DOHH2 (cell line): ENCODE measurements at regions not wholly inside any gene's neighbourhood (a gene's known extent, or its start where the extent isn't known, plus 50 kb on each side); places are given as distances from the start of the nearest gene placed in this dataset.
A peak's percentile ranks its signal among the peaks of the same experiment; 100 is the strongest.

ENCODE experiments used
- H3F3A ChIP-seq: fragments of 200-600 bp; sonication (generic), shearing (Covaris generic); 2 replicates; pipeline ENCODE4 v1.6.0; 2016; ENCODE audit warnings: antibody characterized with exemption, mild to moderate bottlenecking; ENCODE audit not compliant: control insufficient read depth, insufficient read depth
- H3K27ac ChIP-seq: fragments of 200-600 bp; sonication (generic); 2 replicates; pipeline ENCODE4 v1.5.1; 2014; ENCODE audit warnings: low read depth, mild to moderate bottlenecking, low read length, moderate library complexity
- H3K27me3 ChIP-seq: fragments of 200-600 bp; sonication (generic); 2 replicates; pipeline ENCODE4 v1.6.1; 2014; ENCODE audit warnings: mild to moderate bottlenecking, low read length, mixed read lengths; ENCODE audit not compliant: control insufficient read depth
- H3K36me3 ChIP-seq: fragments of 200-600 bp; sonication (generic); 2 replicates; pipeline ENCODE4 v1.6.1; 2014; ENCODE audit warnings: mild to moderate bottlenecking, low read length, moderate library complexity, mixed read lengths; ENCODE audit not compliant: control insufficient read depth
- H3K4me1 ChIP-seq: fragments of 200-600 bp; sonication (generic); 2 replicates; pipeline ENCODE4 v1.6.1; 2014; ENCODE audit warnings: mild to moderate bottlenecking, low read length, mixed read lengths; ENCODE audit not compliant: control insufficient read depth
- H3K4me2 ChIP-seq: fragments of 200-600 bp; sonication (generic); 2 replicates; pipeline ENCODE4 v1.6.0; 2014; ENCODE audit warnings: mild to moderate bottlenecking, low read length, moderate library complexity
- H3K4me3 ChIP-seq: fragments of 200-600 bp; sonication (generic); 2 replicates; pipeline ENCODE4 v1.5.1; 2014; ENCODE audit warnings: mild to moderate bottlenecking, low read length, mixed read lengths
- H3K79me2 ChIP-seq: fragments of 200-600 bp; sonication (generic); 2 replicates; pipeline ENCODE4 v1.6.1; 2014; ENCODE audit warnings: mild to moderate bottlenecking, low read length, mixed read lengths; ENCODE audit not compliant: control insufficient read depth
- H3K9me2 ChIP-seq: fragments of 200-600 bp; sonication (generic); replicated peaks from 2 replicates; pipeline ENCODE4 v1.6.1; 2014; ENCODE audit warnings: mild to moderate bottlenecking, low read length, mixed read lengths; ENCODE audit not compliant: control insufficient read depth
- H3K9me3 ChIP-seq: fragments of 200-600 bp; sonication (generic); 2 replicates; pipeline ENCODE4 v1.6.1; 2014; ENCODE audit warnings: antibody characterized with exemption, low read length, mixed read lengths; ENCODE audit not compliant: control insufficient read depth, insufficient read depth
- H4K20me1 ChIP-seq: fragments of 200-600 bp; sonication (generic); 2 replicates; pipeline ENCODE4 v1.6.0; 2014; ENCODE audit warnings: low read depth, mild to moderate bottlenecking, antibody characterized with exemption, low read length, moderate library complexity; ENCODE audit not compliant: control insufficient read depth, insufficient read depth
- EZH2phosphoT487 ChIP-seq: fragments of 200-600 bp; sonication (generic); IDR thresholded peaks from 2 replicates; pipeline ENCODE4 v1.6.1; 2017; ENCODE audit warnings: borderline replicate concordance, mild to moderate bottlenecking, antibody characterized with exemption, low read length, moderate library complexity, mixed read lengths
- TF ChIP-seq, protein P1 (sequence below): fragments of 200-600 bp; sonication (generic); IDR thresholded peaks from one replicate; pipeline ENCODE4 v1.5.1; 2014; ENCODE audit warnings: antibody characterized with exemption, mild to moderate bottlenecking, low read depth, low read length; ENCODE audit not compliant: poor library complexity, severe bottlenecking

DNA sequence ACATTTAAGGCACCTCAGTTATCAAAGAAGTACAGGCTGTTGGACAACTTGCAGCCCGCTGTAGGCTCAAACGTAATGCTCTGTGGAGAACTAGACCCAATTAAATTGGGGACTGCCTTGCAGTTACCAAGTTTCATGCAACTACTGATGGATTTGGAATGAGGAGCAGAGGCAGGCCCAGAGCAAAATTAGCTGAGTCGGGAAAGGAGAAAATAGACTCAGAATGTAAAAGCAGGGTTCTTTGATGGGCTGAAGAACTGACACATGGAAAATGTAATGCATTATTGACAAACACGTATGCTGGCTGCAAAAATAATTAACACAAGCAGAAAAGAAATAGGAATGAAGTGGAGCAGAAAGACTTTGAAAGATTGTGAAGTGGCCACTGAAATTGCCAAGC lies 432.7 kb upstream of the HNRNPA3 start:
- Histone ChIP-seq H3K27me3 (no peaks in the 10 kb centered on the region), H3K27ac (no peak overlapping the region), H3K4me2 (no peak overlapping the region), H3K36me3 (no peaks in the 10 kb centered on the region), H3K9me2 (no peaks in the 10 kb centered on the region), H3F3A (no peaks in the 10 kb centered on the region), H4K20me1 (no peaks in the 10 kb centered on the region), H3K4me1 (peaks cover 8% of the 10 kb centered on the region), H3K9me3 (peaks cover 17% of the 10 kb centered on the region), H3K4me3 (no peak overlapping the region), H3K79me2 (no peaks in the 10 kb centered on the region)
- TF ChIP-seq EZH2phosphoT487 = no peak
- TF ChIP-seq, protein P1, sequence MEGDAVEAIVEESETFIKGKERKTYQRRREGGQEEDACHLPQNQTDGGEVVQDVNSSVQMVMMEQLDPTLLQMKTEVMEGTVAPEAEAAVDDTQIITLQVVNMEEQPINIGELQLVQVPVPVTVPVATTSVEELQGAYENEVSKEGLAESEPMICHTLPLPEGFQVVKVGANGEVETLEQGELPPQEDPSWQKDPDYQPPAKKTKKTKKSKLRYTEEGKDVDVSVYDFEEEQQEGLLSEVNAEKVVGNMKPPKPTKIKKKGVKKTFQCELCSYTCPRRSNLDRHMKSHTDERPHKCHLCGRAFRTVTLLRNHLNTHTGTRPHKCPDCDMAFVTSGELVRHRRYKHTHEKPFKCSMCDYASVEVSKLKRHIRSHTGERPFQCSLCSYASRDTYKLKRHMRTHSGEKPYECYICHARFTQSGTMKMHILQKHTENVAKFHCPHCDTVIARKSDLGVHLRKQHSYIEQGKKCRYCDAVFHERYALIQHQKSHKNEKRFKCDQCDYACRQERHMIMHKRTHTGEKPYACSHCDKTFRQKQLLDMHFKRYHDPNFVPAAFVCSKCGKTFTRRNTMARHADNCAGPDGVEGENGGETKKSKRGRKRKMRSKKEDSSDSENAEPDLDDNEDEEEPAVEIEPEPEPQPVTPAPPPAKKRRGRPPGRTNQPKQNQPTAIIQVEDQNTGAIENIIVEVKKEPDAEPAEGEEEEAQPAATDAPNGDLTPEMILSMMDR = no peak

DNA sequence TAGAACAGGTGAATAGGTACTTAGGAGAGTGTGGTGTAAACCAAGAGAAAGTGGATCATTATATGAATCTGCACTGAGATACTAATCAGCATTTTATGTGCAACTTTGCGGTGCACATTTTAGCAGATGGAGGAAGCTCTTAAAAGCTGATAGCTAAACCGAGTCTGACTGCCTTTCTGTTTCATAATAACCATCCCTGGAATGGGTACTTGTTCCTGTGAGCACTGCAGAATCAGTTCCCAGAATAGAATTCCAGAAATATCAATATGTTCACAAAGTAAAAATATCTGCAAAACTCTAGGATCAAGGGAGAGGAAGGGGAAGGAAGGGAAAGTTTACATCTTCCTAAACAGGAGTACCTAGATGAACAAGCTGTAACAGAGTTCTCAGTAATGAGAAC lies 432.2 kb upstream of the HNRNPA3 start:
- Histone ChIP-seq H3K4me1 (peaks cover 8% of the 10 kb centered on the region), H3K9me3 (peaks cover 17% of the 10 kb centered on the region), H3K27me3 (no peaks in the 10 kb centered on the region), H3K4me2 (no peak overlapping the region), H3K36me3 (no peaks in the 10 kb centered on the region), H3K4me3 (no peak overlapping the region), H3K79me2 (no peaks in the 10 kb centered on the region), H3K27ac (no peak overlapping the region), H3F3A (no peaks in the 10 kb centered on the region), H3K9me2 (no peaks in the 10 kb centered on the region), H4K20me1 (no peaks in the 10 kb centered on the region)
- no peak for TF ChIP-seq EZH2phosphoT487
- TF ChIP-seq, protein P1 = no peak

DNA sequence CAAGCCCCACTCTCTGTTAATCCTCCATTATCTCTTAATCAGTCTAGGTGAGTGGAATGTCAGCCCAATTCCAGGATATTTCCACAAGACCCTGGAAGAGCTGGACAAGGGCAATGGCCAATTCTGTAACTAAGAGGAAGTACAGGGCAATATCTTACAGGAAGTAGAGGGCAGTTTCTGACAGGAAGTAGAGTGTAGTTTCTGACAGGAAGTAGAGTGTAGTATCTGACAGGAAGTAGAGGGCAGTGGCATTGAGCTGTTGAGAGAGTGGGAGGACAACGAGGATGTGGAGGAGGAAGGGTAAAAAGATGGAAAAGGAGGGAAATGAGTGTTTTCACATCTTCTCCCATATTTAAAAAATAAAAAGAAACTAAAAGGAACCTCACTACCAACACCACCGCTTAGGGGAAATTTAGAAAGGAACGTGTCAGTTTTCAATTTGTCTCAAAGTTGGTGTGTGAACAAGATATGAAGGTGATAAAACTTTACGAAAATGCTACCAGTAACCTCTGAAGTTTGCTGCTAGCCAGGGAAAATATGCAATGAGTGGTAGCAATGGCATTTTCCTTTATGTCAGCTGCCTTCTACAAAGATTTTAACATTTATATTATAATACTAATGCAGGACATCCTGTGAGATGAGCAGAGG lies 430.9 kb upstream of the HNRNPA3 start:
- H3K9me3 ChIP-seq = peaks cover 17% of the 10 kb centered on the region
- H3F3A ChIP-seq = no peaks in the 10 kb centered on the region
- peaks cover 8% of the 10 kb centered on the region for H3K4me1 ChIP-seq
- TF ChIP-seq EZH2phosphoT487 = no peak
- TF ChIP-seq, protein P1 = no peak
- H3K27ac ChIP-seq = no peak overlapping the region
- H3K36me3 ChIP-seq = no peaks in the 10 kb centered on the region
- peak overlapping the region; percentile 19; the same call in 1 of the 2 replicates for H3K4me3 ChIP-seq
- no peaks in the 10 kb centered on the region for H3K27me3 ChIP-seq
- H3K9me2 ChIP-seq = no peaks in the 10 kb centered on the region
- no peaks in the 10 kb centered on the region for H4K20me1 ChIP-seq
- no peaks in the 10 kb centered on the region for H3K79me2 ChIP-seq
- peak overlapping the region; percentile 13 for H3K4me2 ChIP-seq
